ENCODE measurements at regions not wholly inside any gene's neighbourhood (a gene's known extent, or its start where the extent isn't known, plus 50 kb on each side); places are given as distances from the start of the nearest gene placed in this dataset.

DNA sequence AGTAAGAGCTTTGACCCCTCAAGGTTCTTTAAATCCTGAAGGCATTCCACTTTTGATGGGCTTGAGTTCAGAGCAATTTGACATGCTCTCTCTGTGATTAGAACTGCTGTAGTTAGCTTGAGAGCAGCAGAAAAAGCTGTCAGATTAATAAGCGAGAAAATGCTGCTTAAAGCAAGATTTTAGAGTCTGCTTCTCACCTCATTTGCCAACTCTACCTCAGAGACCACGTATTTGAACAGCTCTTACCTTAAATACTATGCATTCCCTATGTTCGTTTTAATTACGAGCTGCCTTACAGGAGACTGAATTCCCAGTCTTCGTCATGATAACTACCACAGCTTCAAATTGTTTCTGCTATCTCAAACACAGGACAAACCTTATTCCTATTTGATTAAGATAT, 253.4 kb downstream of the SLITRK6 start:
- DNase-seq (ENCODE audit: insufficient read length, low spot score), result no peak
- no peak for FAIRE-seq

DNA sequence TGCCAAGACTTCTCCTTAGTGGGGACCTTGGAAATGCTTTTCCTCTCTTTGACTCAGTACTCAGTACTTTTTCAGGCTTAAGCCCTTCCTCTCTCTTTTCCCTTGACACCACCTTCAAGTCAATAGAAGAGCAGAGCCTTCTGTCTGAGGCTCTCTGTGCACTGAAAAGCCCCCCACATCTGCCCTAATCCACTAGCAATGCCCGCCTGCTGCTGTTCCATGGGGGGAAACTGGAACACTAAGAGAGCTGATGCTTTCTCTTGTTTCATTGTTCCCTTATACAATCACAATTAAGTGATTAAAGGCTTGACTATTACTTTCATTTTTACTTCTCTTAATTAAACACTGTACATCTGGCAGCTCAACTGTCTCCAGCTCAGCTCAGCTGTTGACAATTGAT, 254.5 kb downstream of the SLITRK6 start:
- no peak for DNase-seq (ENCODE audit: insufficient read length, low spot score)
- FAIRE-seq, result no peak

DNA sequence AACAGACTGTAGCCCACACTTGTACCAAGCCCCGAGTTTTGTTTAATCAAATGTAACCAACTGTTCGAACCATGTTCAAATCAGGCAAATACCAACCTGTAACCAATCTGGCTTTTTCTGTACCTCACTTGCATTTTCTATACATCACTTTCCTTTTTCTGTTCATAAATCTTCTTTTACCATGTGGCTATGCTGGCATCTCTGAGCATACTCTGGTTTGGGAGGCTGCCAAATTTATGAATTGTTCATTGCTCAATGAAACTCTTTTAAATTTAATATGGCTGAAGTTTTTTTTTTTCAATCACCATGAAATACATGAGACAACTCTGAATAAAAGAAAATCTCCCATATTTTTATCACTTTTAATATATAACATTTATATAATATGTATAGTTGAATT, 256.1 kb downstream of the SLITRK6 start:
- DNase-seq (ENCODE audit: insufficient read length, low spot score) (no peak), FAIRE-seq (no peak)

DNA sequence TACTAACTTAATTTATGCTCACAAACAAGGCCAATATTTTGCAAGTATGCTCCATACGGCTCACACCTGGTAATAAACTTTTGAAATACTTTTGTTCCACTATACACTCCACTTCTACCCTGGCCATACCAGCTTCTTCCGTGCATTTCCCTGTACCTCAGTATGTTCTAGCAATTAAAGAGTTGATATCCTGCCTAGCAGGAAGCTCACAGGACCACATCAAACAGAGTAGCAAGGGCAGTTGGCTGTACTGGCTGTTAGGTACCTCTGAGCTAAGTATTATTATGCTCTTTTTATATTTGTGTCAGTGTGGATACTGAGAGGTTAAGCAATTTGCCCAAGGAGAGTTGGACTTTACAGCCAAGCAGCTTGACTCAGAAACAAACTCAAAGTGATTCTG, 257.7 kb downstream of the SLITRK6 start:
- DNase-seq (ENCODE audit: insufficient read length, low spot score) (no peak), FAIRE-seq (no peak)

DNA sequence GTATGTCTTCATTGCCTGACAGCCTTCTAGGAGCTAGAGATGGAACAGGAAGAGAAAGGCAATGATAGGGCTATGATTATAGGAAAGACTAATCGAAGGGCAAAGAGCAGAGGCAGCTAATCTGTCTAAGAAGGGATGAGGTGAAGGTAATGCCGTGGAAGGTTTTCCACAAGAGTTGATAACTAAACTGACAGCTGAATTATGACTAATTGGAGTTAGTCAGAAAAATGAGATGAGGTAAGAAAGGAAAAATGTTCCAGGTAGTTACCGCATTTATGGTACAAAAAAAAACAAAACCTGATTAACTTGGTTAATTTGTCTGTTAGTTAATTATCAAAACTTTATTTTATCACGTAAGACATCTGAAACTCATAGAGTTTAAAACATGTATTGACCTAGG, 260.3 kb downstream of the SLITRK6 start:
- FAIRE-seq (no peak), DNase-seq (ENCODE audit: insufficient read length, low spot score) (no peak)

DNA sequence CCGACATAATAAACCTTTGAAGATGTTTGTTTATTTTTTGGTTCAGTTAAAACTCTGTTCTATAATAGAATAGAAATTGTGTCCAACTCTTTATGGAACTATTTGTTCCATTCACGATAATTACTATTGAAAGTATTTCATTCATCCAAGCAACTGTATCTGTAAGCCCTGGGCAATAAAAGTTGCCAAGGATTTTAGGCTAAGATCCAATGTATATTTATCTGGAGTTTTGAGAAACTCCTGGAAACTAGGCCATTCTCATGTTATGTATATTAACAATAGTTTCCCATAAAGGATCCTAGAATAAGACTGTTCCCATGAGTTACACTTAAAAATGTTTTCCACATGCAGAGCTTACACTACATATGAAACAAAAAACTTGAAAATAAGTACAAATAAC, 261.6 kb downstream of the SLITRK6 start:
- FAIRE-seq (no peak), DNase-seq (ENCODE audit: insufficient read length, low spot score) (no peak)

DNA sequence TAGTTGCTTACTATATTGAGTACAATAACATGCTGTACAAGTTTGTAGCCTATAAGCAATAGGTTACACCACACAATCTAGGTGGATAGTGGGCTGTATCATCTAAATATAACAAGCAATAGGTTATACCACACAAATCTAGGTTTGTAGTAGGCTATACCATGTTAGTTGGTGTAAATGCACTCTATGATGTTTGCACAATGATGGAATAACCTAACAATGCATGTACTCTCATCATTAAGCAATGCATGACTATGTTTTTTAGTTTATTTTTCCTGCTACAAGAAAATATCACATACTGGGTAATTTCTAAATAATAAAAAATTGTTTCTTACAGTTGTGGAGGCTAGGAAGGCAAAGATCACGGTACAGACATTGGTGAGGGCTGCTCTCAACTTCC, 262.5 kb downstream of the SLITRK6 start:
- DNase-seq (ENCODE audit: insufficient read length, low spot score), result no peak
- FAIRE-seq, result no peak

DNA sequence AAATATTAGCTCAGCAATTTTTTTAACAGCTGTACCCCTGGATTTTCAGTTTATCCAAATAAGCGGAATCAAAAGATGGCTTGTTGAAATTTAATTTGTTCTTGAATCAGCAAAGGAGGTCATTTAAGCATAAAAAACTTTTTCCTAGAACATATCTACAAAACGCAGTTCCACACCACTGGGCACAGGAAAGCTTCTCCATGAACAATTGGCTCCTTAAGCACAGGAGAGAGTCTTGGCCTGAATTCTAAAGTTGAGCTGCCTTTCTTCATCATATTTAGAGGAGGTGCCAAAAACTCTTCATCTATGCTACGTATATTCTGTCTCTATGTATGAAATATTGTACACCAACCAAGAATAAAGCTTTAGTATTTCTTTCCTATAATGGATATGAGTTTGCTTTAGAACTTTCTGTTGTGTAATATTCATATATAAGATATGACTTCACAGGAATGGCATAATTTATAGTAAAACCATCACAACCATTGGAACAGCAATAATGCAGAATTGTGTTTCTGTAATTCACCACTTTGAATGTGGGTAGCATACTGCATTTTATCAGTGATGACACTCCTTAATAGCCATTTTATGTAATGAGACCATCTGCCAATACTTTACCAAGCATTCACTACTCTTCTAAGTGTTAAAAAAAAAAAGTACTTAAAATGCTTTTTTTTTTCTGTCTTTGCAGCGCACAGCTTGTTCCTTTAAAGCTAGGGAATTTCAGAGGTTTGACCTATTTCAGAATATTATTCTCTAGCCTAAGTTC, 263.7 kb downstream of the SLITRK6 start:
- no peak for FAIRE-seq
- DNase-seq (ENCODE audit: insufficient read length, low spot score), result no peak

DNA sequence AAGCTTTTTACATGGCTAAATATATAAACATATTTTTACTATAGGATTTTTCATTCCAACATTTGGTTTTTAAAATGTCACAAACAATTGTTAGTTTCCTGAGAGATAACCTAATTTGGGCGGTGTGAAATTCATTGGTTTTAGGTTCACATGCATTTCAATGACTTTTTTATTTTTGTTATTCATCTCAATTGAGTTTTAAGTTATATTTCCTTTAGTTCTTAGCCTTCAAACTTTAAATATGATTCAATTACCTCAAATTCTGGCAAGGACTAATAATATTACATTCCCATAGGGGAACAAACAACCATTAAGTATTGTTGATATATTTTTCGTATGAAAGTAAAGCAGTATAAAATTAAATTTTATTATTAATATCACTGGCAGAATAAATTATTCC, 265.3 kb downstream of the SLITRK6 start:
- FAIRE-seq (no peak), DNase-seq (ENCODE audit: insufficient read length, low spot score) (no peak)

DNA sequence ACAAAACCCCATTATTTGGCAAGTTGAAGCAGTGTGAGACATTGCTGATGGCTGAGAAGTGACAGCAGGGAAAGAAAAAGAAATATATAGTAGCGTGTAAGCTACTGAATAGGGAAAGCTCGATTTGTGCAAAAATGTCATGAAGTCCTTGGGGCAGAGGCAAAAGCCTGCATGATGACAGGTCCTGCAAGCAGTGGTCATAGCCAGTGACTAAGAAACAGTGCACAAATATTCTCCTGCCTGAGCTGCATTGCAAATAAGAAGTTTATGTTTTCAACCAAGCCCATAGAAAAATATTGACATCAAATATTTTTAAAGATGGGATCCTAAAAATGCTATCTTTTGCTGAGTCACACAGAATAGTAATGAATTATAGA, 270.0 kb downstream of the SLITRK6 start:
- DNase-seq (ENCODE audit: insufficient read length, low spot score), result no peak
- FAIRE-seq, result no peak

DNA sequence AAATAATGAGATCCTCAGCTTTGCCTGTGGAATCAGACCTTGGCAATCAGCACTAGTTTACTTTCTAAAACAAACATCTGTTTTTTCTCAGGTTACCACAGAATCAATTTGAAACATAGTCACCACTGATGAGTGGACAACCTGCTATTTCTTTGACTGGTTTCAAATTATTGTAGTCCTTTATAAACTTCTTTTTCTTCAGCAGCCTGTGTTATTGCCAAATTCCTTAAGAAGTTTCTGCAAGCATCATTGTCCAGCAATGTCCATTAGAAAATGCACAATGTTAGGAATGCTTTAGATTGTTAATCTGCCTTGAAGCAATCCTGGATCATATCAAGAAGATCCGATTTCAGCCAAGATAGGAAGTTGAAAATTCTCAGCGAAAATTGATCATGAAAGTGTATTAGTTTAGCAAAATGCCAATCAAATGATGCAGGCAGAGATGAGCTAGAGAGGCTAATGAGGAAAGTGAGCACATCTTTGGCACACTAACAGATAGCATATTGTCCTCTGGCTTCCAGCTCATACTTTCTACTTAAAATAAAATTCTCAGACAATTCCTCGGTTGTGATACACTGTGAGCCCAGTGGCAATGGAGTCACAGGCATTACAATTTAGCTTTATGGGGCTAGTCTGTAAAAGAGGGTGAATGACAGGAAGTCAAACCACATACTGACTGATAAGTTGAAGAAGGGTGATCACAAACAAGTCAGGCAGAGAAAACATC, 270.6 kb downstream of the SLITRK6 start:
- no peak for FAIRE-seq
- no peak for DNase-seq (ENCODE audit: insufficient read length, low spot score)

DNA sequence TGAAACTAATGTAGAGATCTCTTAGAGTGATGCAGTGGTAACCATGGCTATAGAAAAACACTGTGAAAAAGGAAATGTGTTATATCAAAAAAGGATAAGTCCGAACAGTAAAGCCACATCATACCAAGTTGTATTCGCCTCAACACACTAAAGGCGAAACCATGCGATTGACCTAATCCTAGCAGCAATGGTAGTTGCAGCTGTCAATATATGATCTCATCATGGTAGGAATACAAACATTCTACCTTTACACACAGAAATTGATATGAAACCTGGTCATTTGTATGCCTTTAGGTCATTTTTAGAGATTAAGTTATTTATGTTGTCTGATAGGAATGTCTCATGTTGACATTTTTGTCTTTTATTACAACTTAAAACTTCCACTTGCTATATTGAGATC, 271.9 kb downstream of the SLITRK6 start:
- FAIRE-seq (no peak), DNase-seq (ENCODE audit: insufficient read length, low spot score) (no peak)

DNA sequence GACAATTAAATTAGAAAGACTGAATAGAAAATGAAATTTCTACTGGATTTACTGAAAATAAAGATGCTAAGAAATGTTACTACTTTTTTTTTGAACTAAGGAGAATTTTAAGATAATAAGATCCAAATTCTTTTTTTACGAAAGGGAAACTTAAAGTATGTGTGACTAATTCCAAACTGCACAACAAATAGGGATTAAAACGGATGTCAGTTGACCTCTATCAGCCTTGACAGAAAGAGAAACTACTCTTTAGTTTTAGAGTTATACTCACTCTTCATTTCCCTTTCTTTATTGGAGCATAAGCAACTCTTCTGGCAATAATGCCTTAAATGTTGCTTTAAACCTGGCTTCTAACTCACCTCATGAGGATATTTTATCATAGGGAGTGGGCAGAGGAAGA, 273.8 kb downstream of the SLITRK6 start:
- FAIRE-seq (no peak), DNase-seq (ENCODE audit: insufficient read length, low spot score) (no peak)

DNA sequence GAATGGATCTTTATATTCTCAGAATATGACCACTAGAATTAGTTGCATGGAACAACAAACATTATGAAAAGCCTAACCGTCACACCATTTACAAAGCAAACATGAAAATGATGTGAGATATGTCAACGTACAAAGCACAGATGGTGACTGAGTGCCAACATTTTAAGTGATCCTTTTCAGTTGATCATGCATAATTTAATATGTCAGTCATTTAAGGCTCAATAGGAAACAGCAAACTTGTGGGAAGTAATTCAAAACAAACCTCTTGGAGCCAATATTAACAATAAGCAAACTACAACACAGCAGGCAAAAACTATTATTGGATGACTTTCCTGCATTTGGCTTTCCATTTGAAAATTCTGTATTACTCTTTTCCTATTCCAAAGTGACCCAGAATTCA, 277.6 kb downstream of the SLITRK6 start:
- DNase-seq (ENCODE audit: insufficient read length, low spot score), result no peak
- no peak for FAIRE-seq

DNA sequence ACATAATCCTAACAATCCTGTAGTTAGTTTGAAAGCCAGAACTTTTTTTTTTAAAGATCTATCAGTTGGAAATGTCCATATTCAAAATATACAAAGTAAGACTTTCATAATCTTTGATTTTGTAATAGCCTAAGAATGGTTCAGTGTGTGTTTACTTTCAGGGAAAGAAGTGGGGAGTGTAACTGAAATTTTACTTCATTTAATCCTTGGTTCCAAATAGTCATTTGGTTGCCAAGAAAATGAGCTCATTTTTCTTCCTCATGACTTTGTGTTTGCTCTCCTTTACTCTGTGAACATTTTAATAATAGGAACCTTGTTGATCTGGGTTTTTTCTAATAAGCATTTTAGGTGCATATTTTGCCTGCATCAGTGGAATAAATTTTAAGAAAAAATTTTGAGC, 278.8 kb downstream of the SLITRK6 start:
- FAIRE-seq, result no peak
- DNase-seq (ENCODE audit: insufficient read length, low spot score), result no peak

DNA sequence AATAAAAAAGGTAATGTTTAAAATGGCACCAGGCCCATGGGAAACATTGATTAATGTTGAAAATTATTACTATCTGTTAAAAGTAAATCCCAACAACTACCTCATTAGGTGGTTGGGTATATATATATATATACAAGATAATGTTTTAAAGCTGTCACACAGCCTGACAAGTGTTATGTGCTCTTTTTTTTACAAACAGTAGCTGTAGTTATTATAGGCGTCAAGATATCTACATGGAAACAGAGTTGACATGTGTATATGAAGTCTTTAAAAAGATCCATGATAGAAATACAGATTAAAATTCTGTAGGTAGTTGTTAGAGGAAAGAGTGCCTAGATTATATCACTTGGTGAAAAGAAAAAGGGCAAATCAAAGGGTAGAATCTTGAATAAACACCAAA, 279.9 kb downstream of the SLITRK6 start:
- FAIRE-seq, result no peak
- no peak for DNase-seq (ENCODE audit: insufficient read length, low spot score)

DNA sequence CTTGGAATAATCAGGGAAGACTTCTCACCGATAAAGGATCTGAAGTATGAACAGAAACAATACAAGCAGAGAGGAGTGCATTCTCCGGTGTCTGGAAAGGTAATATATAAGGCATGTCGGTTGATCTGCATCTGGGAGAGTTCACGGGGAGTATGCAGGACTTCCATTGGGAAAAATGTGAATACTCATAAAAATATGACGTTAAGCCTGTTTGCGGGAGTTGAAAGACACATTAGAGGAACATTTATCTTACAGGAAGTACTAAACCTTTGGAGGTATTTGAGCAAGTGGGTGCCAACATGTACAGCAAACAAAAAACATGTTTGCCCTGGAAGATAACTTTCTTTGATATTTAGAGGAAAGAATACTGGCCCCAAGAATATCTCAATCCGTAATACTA, 286.8 kb downstream of the SLITRK6 start:
- DNase-seq (ENCODE audit: insufficient read length, low spot score) (no peak), FAIRE-seq (no peak)

DNA sequence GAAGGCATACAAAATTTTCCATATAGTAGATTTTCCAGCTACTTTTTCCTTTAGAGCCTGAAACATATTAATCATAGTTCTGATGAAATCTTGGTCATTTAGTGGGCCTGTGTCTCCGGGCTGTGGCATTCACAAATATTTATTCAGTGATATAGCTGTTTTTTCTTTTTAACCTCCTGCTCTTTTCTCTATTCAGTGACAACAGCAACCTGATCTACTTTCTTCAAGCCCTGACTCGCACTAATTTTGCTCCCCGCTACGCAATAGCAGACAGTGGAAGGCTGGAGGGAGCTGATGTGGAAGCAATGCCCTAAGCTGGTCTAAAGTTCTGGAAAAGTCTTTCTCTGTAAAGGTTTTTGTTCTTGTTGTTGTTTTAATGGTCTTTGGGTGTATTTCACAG, 289.7 kb downstream of the SLITRK6 start:
- no peak for FAIRE-seq
- DNase-seq (ENCODE audit: insufficient read length, low spot score), result no peak

DNA sequence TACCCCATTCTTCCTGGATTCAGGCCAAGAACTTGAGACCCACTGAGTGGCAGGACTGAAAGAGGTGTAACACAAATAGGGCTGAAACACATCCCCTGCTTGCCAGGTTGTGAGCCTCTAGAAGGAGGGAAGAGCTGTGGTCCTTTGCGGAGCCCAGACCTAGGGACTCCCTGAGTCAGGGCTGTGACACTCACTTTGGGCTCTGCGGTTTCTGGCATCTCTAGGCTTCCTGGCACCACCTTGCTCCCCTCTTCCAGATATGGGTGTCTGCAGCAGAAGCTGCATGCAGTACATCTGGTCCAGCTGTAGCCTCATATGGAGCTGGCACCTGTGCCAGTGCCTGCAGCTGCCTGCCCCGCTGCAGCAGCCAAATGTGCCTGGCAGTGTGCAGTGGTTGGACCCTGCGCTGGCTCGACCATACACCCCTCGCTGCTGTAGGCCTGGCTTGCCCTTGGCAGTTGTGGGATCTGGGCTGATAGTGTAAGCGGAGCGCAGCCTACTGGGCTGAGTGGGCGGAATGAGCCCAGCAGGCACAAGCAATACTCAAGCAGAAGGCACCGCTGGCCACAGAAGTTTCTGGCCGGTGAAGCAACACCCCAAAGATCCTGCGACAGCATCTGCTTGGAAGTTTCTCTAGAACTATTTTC, 290.4 kb downstream of the SLITRK6 start:
- no peak for DNase-seq (ENCODE audit: insufficient read length, low spot score)

DNA sequence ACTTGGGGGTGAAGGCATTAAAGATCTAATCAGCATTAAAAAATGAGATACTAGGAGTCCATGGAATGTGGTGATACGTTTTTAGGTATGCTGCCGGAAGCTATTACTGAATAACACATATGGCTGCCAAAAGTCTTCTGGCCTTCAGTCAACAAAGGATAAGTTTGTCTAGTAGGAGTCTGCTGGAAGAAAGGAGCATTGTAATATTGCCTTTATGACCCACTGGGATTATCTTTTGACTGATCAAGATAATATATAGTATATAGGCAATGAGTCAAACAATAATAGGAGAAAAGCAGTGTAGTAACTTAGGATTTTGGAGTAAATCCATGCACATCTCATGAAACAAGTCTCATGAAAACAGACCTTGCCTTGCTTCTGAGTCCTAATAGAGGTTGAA, 295.4 kb downstream of the SLITRK6 start:
- DNase-seq (ENCODE audit: insufficient read length, low spot score), result no peak
- FAIRE-seq, result no peak

More for the DNA sequence above, 290.4 kb downstream of the SLITRK6 start:
- FAIRE-seq, result no peak

DNA sequence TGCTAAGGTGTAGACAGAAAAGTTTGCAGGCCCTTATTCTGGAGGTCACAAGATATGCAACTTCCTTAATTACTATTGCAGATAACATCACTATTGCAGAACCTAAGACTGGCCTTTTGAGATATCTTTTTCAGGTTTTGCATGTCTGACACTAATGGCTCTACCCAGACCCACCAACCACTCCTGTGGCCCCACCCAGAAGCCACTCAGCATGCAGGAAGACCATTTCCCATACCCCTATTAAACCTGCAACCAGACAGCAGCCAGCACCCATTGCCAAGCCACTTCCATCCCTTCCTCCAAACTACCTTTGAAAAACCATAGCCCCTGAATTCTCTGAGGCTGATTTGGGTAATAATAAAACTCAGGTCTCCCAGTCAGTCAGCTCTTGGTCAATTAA, 297.6 kb downstream of the SLITRK6 start:
- FAIRE-seq, result no peak
- DNase-seq (ENCODE audit: insufficient read length, low spot score), result no peak

DNA sequence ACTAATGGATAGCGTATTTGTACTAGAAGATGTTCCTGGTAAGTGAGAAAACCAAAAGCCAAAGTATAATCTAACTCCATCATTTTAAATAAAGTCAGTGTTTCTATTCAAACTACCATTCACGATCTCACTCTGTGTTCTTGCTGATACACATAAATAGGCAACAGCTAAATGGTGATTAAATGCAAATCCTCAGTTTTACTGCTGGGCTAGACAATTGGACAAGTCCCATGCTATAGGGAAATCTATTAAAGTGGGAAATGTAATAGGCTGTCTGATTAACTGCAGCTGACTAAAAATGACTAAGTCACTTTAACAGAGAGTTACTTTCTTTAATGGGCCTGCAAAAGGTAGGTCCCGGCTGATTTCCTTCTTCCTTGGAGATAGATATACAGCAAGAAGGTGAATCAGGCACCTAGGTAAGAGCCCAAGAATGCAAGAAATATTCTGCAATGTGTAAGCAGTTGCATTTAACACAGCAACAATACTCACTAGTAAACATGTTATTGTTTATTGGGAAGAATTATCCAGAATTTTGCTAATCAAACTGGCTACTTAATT, 298.4 kb downstream of the SLITRK6 start:
- FAIRE-seq (no peak), DNase-seq (ENCODE audit: insufficient read length, low spot score) (no peak)

Measured in GM19239 (cell line).